Smooth muscle cell (in vitro differentiated cells): ENCODE measurements at regions not wholly inside any gene's neighbourhood (a gene's known extent, or its start where the extent isn't known, plus 50 kb on each side); places are given as distances from the start of the nearest gene placed in this dataset.

ENCODE experiments used
- DNase-seq: peaks from one replicate; lab custom pipeline; 2025; ENCODE audit not compliant: unreplicated experiment; lab: John Stamatoyannopoulos, UW
- H2AFZ ChIP-seq: fragments of 200-600 bp; sonication (generic); 2 replicates; pipeline ENCODE4 v1.6.0; 2016; ENCODE audit warnings: antibody characterized with exemption, low read depth, mild to moderate bottlenecking
- H3F3A ChIP-seq: fragments of 200-600 bp; sonication (generic); 2 replicates; pipeline ENCODE4 v1.6.0; 2017; ENCODE audit warnings: antibody characterized with exemption, low read depth
- H3K27ac ChIP-seq: fragments of 200-600 bp; sonication (generic); 2 replicates; pipeline ENCODE4 v1.5.1; 2016; ENCODE audit warnings: low read depth, mild to moderate bottlenecking
- H3K27me3 ChIP-seq: fragments of 200-600 bp; sonication (generic); 2 replicates; pipeline ENCODE4 v1.6.1; 2016; ENCODE audit warnings: low read depth, mild to moderate bottlenecking
- H3K36me3 ChIP-seq: fragments of 200-600 bp; sonication (generic); 2 replicates; pipeline ENCODE4 v1.5.1; 2016; ENCODE audit warnings: low read depth
- H3K4me1 ChIP-seq: fragments of 200-600 bp; sonication (generic); 2 replicates; pipeline ENCODE4 v1.5.1; 2016; ENCODE audit warnings: low read depth
- H3K4me2 ChIP-seq: fragments of 200-600 bp; sonication (generic); 2 replicates; pipeline ENCODE4 v1.6.0; 2016; ENCODE audit warnings: mild to moderate bottlenecking
- H3K4me3 ChIP-seq: fragments of 200-600 bp; sonication (generic); 2 replicates; pipeline ENCODE4 v1.5.1; 2016; ENCODE audit warnings: mild to moderate bottlenecking
- H3K79me2 ChIP-seq: fragments of 200-600 bp; sonication (generic); 2 replicates; pipeline ENCODE4 v1.6.0; 2016; ENCODE audit warnings: low read depth, mild to moderate bottlenecking
- H3K9ac ChIP-seq: fragments of 200-600 bp; sonication (generic); 2 replicates; pipeline ENCODE4 v1.6.0; 2016; ENCODE audit warnings: low read depth
- H3K9me3 ChIP-seq: fragments of 200-600 bp; sonication (generic); replicated peaks from 2 replicates; pipeline ENCODE4 v1.5.1; 2016; ENCODE audit warnings: low read depth
- H4K20me1 ChIP-seq: fragments of 200-600 bp; sonication (generic); 2 replicates; pipeline ENCODE4 v1.6.0; 2016; ENCODE audit warnings: low read depth
- WGBS: methylation state at CpG from one replicate; pipeline ENCODE4 v1.1.7; 2016; ENCODE audit warnings: low lambda C conversion rate; 5-methylcytosine and 5-hydroxymethylcytosine counted together
- TF ChIP-seq, protein P1 (sequence below): fragments of 200-600 bp; sonication (generic); IDR thresholded peaks from 2 replicates; pipeline ENCODE4 v1.5.1; 2017; ENCODE audit warnings: borderline replicate concordance, mild to moderate bottlenecking, antibody characterized with exemption; ENCODE audit not compliant: insufficient read depth, poor library complexity, severe bottlenecking

DNA sequence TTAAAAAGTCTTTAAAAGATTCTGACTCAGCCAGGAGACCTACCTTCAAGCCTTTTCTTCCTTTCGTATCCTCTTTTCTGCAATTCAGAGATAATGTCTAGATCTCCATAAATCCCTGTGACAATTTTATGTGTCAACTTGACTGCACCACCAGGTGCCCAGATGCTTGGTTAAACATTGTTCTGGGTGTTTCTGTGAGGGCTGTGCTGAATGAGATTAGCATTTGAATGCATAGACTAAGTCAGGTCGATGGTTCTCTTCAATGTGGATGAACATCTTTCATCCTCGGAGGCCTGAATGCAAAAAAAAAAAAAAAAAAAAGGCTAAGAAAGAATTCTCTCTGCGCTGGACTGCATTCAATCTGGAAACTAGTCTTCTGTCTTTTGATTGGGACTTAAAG, 1082.7 kb downstream of the NLGN4X start:
- no peaks in the 10 kb centered on the region for H3K79me2 ChIP-seq
- H3K9ac ChIP-seq = no peak overlapping the region
- no peaks in the 10 kb centered on the region for H3K9me3 ChIP-seq
- no peak for DNase-seq
- H3K27ac ChIP-seq = no peak overlapping the region
- H3K36me3 ChIP-seq = no peaks in the 10 kb centered on the region
- no peak overlapping the region for H3K4me2 ChIP-seq
- H3K4me3 ChIP-seq = no peak overlapping the region
- 84% methylated on average over 4 of the region's 4 CpGs for WGBS
- TF ChIP-seq, protein P1, sequence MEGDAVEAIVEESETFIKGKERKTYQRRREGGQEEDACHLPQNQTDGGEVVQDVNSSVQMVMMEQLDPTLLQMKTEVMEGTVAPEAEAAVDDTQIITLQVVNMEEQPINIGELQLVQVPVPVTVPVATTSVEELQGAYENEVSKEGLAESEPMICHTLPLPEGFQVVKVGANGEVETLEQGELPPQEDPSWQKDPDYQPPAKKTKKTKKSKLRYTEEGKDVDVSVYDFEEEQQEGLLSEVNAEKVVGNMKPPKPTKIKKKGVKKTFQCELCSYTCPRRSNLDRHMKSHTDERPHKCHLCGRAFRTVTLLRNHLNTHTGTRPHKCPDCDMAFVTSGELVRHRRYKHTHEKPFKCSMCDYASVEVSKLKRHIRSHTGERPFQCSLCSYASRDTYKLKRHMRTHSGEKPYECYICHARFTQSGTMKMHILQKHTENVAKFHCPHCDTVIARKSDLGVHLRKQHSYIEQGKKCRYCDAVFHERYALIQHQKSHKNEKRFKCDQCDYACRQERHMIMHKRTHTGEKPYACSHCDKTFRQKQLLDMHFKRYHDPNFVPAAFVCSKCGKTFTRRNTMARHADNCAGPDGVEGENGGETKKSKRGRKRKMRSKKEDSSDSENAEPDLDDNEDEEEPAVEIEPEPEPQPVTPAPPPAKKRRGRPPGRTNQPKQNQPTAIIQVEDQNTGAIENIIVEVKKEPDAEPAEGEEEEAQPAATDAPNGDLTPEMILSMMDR = no peak
- no peaks in the 10 kb centered on the region for H3K4me1 ChIP-seq
- H3F3A ChIP-seq = no peaks in the 10 kb centered on the region
- no peaks in the 10 kb centered on the region for H3K27me3 ChIP-seq
- no peaks in the 10 kb centered on the region for H4K20me1 ChIP-seq
- no peak overlapping the region for H2AFZ ChIP-seq

DNA sequence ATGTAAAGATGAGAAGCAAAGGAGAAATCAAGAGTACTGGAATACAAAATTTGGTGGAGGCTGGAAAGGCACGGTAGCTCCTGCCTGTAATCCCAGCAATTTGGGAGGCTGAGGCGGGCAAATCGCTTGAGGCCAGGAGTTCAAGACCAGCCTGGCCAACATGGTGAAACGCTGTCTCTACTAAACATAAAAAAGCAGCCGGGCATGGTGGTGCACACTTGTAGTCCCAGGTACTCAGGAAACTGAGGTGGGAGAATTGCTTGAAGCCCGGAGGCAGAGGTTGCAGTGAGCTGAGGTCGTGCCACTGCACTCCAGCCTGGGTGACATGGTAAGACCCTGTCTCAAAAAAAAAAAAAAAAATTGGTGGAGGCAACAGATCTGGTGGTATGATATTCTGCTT, 1086.0 kb downstream of the NLGN4X start:
- TF ChIP-seq, protein P1 = no peak
- WGBS = 94% methylated on average over 7 of the region's 7 CpGs

DNA sequence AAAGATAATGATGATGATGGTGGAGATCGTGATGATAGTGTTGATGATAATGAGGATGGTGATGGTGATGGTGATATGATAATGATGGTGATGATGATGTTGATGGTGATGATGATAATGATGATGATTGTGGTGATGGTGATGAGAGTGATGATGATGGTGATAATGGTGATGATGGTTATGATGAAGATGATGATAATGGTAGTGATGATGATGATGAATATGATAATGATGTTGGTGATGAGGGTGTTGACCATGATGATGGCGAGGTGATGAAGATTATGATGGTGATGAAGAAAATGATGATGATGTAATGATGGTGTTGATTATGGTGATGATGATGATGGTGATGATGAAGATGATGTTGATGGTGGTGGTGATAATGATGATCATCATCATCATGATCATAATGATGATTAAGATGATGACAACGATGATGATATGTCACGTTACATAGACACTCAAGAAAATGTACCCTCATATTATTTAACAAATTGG, 1106.4 kb downstream of the NLGN4X start:
- Histone ChIP-seq H3F3A (no peaks in the 10 kb centered on the region), H3K27ac (no peak overlapping the region), H3K27me3 (no peaks in the 10 kb centered on the region), H3K4me2 (no peak overlapping the region), H3K36me3 (no peaks in the 10 kb centered on the region), H3K4me3 (no peak overlapping the region), H4K20me1 (no peaks in the 10 kb centered on the region), H3K9ac (no peak overlapping the region), H2AFZ (no peak overlapping the region), H3K9me3 (no peaks in the 10 kb centered on the region), H3K79me2 (no peaks in the 10 kb centered on the region), H3K4me1 (no peaks in the 10 kb centered on the region)
- 69% methylated on average over 4 of the region's 4 CpGs for WGBS
- no peak for DNase-seq
- TF ChIP-seq, protein P1 = no peak

More for the DNA sequence above, 1086.0 kb downstream of the NLGN4X start:
- Histone ChIP-seq H4K20me1 (no peaks in the 10 kb centered on the region), H3K27me3 (no peaks in the 10 kb centered on the region), H3K9me3 (no peaks in the 10 kb centered on the region), H3K27ac (no peak overlapping the region), H3K4me1 (no peaks in the 10 kb centered on the region), H3K9ac (no peak overlapping the region), H3K4me3 (no peak overlapping the region), H3K79me2 (no peaks in the 10 kb centered on the region), H3F3A (no peaks in the 10 kb centered on the region), H3K36me3 (no peaks in the 10 kb centered on the region), H3K4me2 (no peak overlapping the region), H2AFZ (no peak overlapping the region)
- no peak for DNase-seq

DNA sequence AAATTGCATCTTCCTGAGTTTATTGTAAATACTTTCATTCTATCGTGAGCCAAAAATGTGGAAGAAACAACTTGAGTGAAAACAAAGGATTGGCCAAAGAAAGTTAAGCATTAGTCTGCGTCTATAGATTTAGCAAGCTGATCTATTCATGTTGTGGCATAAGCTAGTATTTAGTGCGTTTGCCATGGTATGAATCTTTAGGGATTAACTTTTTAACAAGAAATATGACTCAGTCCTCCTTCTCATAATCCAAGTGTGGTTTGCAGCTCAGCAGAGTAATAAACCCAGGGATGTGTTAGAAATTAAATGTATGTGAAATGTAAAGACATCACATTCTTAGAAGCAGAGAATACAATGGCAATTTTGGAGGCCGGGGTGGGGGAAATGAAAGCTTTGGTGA, 1110.9 kb downstream of the NLGN4X start:
- Histone ChIP-seq H2AFZ (no peak overlapping the region), H4K20me1 (no peaks in the 10 kb centered on the region), H3K9me3 (no peaks in the 10 kb centered on the region), H3F3A (no peaks in the 10 kb centered on the region), H3K27me3 (no peaks in the 10 kb centered on the region), H3K4me1 (no peaks in the 10 kb centered on the region), H3K4me2 (peak overlapping the region; percentile 62), H3K27ac (peak overlapping the region; percentile 78), H3K9ac (peak overlapping the region; percentile 86), H3K36me3 (no peaks in the 10 kb centered on the region), H3K79me2 (no peaks in the 10 kb centered on the region), H3K4me3 (no peak overlapping the region)
- TF ChIP-seq, protein P1 = no peak
- no peak for DNase-seq
- WGBS = 28% methylated on average over 4 of the region's 4 CpGs
